NCI-H446 treated with DMSO at 0.1 percent for 48 hours (cell line): ENCODE measurements at regions not wholly inside any gene's neighbourhood (a gene's known extent, or its start where the extent isn't known, plus 50 kb on each side); places are given as distances from the start of the nearest gene placed in this dataset.
"Not testable (repeated sequence)": the region's sequence is repeated elsewhere in the genome, so short reads cannot be mapped to it uniquely, and the experiment has no call there.

Source experiments
- DNase-seq: peaks from one replicate; lab custom pipeline; 2025; lab: John Stamatoyannopoulos, UW

- DNase-seq = no peak
These were observed 411.5 kb downstream of the TENT5A start for GRCh38 chr6:81340946-81341345.

GRCh38 chr6:81331526-81331925, 421.0 kb downstream of the TENT5A start:
- DNase-seq = no peak

GRCh38 chr6:81328700-81329099, 423.8 kb downstream of the TENT5A start:
- DNase-seq = no peak

GRCh38 chr6:81326881-81327561, 425.5 kb downstream of the TENT5A start:
- DNase-seq = no peak

DNA sequence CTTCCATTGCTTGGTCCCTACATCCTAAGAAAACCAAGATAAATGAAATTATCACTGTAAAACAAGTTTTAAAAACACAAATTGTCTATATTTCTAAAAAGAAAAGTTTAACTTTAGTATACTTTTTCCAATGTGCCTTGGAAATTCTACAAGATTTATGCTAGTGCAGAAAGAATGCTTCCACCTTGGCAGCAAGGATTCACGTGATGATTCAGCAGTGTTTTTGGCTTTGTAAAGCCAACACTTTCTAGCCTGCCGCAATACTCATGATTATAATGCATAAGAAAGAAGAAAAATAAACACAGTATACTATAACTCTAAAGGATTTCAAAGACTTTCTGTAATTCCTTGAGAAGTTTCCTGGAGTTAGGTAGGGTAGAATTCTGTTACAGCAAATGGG, 442.7 kb downstream of the TENT5A start:
- no peak for DNase-seq

DNA sequence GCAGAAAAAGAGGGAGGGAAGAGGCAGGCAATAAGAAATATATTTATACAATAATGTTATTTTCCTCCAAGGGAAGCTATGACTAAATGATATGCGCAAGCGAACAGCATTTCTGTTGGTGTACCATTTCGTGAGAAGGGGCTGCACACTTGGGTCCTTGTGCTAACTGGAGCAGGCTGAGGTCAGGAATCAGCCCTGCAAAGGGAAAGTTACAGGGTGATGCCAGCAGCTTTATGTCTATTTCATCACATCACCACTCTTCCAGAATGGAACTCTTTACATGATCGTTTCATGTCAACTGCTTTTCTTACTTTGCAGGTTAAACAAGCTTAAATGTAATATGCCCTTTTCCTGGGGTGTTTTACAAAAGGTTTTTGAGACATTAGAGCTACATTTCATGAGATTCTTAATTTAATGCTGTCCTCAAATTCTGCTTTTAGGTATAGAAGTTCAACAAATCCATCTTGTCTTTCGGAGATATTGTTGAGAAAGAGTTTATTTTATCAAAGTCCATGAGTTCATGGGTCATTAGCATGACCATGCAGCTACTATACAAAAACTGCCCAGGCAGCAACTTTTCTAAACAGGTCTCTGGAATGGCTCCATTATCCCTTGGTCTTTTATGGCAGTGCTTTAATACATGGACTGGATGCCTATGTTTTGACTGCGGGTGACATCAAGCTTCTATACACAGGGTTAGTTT, 443.8 kb downstream of the TENT5A start:
- no peak for DNase-seq

- no peak for DNase-seq
These were observed 444.7 kb downstream of the TENT5A start for GRCh38 chr6:81307651-81308214.

GRCh38 chr6:81304466-81304865, 448.0 kb downstream of the TENT5A start:
- DNase-seq = no peak

DNA sequence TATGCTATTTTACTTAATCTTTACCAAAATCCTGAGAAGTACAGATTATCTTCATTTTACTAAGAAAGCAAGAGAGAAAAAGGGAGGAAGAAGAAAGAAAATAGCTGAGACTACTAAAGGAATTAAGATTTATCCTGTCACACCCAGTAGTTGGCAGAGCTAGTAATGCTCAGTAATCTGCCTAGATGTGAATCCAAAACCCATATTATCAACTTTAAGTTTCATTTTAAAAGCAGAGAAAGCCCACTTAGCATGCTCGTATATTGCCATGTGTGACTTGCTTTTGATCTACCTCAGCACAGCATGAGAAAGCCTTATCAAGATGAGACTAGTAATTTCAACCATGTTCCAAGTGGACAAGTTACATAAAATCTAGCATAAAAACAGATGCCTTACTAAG, 451.5 kb downstream of the TENT5A start:
- no peak for DNase-seq

GRCh38 chr6:81298751-81299150, 453.7 kb downstream of the TENT5A start:
- no peak for DNase-seq

- DNase-seq = no peak
These were observed 457.2 kb downstream of the TENT5A start for GRCh38 chr6:81295310-81295709.

DNA sequence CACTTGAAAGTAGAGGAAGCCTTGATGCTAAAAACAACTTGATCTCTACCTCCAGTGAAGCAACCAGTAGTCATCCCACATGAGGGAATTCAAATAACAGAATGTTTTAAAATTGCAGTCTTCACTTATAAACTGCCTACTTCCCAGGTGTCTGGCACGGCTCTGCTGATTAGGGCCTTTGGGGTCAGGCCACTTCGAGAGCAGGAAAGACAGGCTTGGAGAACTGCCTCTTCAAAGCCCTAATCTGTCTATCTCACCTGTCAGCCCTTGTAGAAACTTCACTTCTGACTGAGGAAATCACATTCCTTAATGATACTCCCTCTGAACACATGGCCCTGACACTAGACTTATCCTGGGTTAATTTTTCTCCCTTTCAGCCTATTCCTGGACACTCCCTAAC, 458.6 kb downstream of the TENT5A start:
- no peak for DNase-seq

GRCh38 chr6:81289229-81289628, 463.3 kb downstream of the TENT5A start:
- no peak for DNase-seq

GRCh38 chr6:81265106-81265505, 487.4 kb downstream of the TENT5A start:
- no peak for DNase-seq

DNA sequence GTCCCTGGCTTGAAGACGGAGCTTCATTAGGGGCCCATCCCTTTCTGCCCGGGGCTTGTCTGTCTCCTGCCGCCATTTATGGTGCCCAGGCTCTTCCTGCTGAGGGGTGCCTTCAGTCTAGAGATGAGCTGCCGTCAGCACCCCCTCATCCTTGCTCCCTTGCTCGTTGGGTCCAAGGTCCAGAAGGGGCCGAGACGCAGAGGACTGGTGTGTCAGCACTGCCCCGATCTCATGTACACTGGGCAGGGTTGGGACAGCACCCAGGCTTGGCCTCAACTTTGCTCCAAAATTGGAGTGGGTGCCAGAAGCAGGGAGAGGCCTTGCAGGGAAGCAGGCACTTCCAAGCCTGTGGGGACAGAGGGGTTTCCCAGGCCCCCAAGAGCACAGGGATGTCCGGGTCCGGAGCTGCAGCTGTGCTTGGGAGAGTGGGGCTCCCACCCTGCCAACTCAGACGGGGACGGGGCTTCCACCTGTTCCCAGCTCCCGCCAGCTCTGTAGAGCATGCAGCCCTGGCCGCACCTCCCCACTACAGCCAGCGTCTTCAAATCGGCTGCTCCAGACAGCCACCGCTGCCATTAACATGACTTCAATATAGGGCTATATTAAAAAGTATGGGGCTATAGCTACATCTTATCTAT, 488.8 kb downstream of the TENT5A start:
- DNase-seq = no peak

- no peak for DNase-seq
These were observed 489.8 kb downstream of the TENT5A start for GRCh38 chr6:81262656-81263055.

- DNase-seq = not testable (repeated sequence)
These were observed 496.3 kb downstream of the TENT5A start for GRCh38 chr6:81256223-81256622.

DNA sequence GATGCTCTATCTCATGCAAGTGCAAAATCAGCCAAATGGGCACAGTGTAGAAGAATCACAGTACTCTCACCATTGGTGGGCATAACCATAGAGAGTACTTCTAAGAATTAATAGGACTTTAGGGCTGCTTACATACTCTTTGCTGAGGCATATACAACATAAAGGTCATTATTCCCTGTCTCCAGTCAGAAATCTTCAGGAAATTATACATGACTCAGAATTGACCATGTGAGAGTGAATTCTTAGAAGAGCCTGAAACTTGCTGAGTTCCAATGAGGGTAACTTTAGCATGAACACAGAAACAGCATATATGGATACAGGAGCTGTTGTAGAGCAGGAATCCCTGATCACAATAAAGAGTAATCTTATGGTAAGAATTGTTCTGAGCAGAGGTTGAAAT, 498.7 kb downstream of the TENT5A start:
- DNase-seq = no peak

- DNase-seq = no peak
These were observed 500.2 kb downstream of the TENT5A start for GRCh38 chr6:81252231-81252630.

DNA sequence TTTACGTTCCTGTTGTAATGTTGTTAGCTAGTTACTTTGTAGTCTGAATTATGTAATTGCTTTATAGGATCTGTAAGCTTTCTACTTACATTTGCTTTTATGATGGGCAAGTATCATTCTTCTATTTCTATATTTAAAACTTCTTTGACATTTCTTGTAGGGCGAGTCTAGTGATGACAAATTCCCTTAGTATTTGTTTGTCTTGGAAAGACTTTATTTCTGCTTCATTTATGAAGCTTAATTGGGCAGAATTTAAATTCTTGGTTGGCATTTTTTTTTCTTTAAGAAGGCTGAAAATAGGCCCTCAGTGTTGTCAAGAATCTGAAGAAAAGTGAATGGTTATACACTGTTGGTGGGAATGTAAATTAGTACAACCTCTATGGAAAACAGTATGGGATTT, 506.3 kb downstream of the TENT5A start:
- DNase-seq = no peak

GRCh38 chr6:81242624-81243023, 509.9 kb downstream of the TENT5A start:
- no peak for DNase-seq

GRCh38 chr6:81241126-81242041, 511.1 kb downstream of the TENT5A start:
- no peak for DNase-seq
